Daoy (cell line): ENCODE measurements at regions not wholly inside any gene's neighbourhood (a gene's known extent, or its start where the extent isn't known, plus 50 kb on each side); places are given as distances from the start of the nearest gene placed in this dataset.

ENCODE experiments used
- DNase-seq: peaks from one replicate; pipeline ENCODE4 v3.0.0-alpha.2; 2015; ENCODE audit warnings: low read depth

- DNase-seq: no peak
These were observed 86.8 kb upstream of the STARD13 start for GRCh38 chr13:33372251-33372919.

DNA sequence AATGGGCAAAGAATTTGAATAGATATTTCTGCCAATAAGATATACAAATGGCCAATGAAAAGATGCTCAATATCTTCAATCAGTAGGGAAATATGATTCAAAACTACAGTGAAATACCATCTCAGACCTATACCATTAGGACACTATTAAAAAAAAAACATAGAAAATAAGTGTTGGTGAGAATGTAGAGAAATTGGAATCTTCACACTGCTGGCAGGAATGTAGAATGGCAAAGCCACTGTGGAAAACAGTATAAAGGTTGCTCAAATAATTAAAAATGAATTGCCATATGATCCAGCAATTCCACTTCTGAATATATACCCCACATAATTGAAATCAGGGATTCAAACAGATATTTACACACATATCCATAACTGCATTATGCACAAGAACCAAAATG is 88.1 kb upstream of the STARD13 start:
- DNase-seq: no peak

GRCh38 chr13:33375421-33375820 is 89.9 kb upstream of the STARD13 start:
- peak; percentile 37 for DNase-seq

DNA sequence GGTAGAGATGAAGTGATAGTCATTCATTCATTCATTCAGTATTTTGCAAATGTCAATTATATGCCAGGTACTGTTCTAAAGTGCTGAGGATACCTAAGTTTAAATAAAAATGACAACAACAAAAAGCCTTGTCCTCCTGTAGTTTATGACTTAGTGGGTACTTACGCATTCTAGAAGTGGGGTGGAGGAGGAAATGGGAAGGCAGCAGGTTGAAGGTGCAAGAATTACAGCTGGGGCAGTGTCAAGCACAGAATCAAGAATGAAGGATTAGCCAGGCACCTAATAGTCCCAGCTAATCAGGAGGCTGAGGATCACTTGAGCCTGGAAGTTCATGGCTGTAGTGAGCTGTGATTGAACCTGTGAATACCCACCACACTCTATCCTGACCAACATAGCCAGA is 90.7 kb upstream of the STARD13 start:
- DNase-seq: no peak

- DNase-seq: no peak
These were observed 91.9 kb upstream of the STARD13 start for GRCh38 chr13:33377411-33377810.

GRCh38 chr13:33377825-33378224 is 92.3 kb upstream of the STARD13 start:
- DNase-seq: no peak

DNA sequence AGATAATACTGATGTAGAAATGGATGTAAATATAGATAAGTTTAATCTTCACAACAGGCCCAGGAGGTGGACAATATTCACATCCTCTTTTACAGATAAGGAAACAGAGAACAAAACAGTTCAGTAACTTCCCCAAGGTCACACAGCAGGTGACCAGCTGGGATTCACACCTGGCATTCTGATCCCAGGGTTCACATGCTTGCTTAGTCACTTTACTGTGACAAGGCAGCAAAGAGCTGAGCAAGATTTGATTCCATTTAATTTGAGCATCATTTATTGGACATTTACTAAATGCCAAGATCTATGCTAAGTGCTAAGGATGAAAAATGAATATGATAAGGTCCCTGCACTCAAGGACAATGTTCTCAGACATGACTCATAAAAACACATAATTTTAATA is 94.1 kb upstream of the STARD13 start:
- no peak for DNase-seq

DNA sequence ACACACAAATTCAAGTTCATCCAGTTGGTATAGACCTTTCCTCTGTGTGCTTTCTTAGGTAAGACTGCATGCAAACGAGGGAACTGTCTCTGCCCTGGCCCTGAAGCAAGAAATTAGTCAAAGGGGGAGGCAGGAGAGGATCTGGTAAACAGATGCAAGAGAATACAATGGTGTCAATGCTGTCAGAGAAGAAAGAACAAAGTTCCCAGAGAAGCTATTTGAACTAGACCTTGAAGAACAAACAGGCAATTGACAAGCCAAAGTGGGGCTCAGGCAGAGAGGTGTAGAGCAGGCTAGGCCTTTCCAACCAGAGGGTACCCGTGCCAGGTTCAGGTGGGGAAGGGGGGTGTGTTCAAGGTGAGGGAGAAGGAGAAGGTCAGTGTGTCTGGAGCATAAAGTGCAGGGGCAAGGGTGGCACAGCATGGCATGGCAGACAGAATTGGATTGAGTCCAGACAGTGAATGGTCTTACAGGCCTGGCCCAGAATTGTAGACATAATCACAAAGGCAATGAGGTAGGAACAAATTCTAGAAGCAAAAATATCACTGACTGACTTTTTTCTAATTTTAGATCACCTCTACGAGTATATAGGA is 95.0 kb upstream of the STARD13 start:
- DNase-seq: no peak

DNA sequence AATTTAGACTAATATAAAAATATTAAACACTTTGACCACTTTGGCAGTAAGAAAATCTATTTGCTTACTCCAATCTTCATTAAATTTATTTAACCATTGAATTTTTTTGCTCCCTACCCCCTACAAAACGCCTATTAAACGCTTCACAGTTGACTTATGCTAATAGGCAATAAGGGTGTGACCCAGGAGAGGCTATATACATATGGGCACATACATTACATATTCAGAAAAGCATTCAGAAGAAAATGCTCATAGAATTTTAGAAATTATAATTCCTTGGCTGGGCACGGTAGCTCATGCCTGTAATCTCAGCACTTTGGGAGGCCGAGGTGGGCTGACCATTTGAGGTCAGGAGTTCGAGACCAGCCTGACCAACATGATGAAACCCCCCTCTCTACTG is 95.6 kb upstream of the STARD13 start:
- no peak for DNase-seq

- no peak for DNase-seq
These were observed 96.4 kb upstream of the STARD13 start for GRCh38 chr13:33381906-33382305.

- no peak for DNase-seq
These were observed 98.4 kb upstream of the STARD13 start for GRCh38 chr13:33383724-33384577.

- DNase-seq: peak; percentile 3
These were observed 102.9 kb upstream of the STARD13 start for GRCh38 chr13:33388286-33388998.

GRCh38 chr13:33392794-33393405 is 107.3 kb upstream of the STARD13 start:
- no peak for DNase-seq

DNA sequence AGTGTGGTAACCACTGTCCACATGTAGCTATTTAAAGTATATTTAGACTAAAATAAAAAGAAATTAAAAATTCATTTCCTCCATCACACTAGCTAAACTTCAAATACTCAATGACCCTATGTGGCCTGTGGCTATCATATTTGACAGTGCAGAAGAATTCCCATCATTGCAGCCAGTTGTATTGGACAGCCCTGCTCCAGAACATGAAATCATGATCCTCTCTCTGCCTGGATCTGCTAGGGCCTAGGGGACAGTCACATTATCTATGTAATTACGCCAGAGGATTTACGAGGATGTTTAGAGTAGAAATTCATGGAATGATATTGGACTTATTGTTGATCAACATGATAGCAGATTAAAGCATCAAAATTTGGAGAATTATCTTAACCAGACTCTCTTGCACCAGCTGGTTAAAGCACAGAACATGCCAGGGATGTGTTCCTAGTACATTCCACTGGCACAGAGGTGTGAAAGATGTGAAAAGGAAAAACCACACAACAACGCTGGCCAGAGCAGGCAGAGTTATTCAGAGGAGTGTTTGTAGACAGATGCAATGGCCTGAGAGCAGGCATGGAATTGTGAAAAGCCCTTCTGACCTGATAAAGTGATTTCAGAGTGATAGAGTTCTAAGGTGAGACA is 108.9 kb upstream of the STARD13 start:
- DNase-seq: no peak

GRCh38 chr13:33401238-33401637 is 115.7 kb upstream of the STARD13 start:
- no peak for DNase-seq

GRCh38 chr13:33402975-33403374 is 117.4 kb upstream of the STARD13 start:
- no peak for DNase-seq

GRCh38 chr13:33403807-33404362 is 118.3 kb upstream of the STARD13 start:
- no peak for DNase-seq

DNA sequence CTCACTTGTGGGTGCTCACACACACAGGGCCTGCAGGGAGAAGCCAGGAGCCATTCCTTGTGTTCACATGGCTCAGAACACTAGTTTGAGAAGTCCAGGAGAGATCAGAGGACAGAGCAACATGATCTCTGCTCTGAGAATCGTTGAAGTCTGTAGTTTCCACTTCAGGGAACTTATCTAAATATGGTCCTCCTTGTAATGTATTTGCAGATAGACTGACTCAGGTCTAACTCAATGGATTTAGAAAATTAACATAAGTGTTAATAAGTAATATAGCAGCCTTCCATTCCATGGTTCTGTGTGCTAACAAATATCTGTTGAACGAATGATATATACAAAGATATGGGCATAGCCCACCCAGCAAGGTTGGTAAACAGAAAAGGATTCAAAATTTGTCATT is 119.8 kb upstream of the STARD13 start:
- no peak for DNase-seq

DNA sequence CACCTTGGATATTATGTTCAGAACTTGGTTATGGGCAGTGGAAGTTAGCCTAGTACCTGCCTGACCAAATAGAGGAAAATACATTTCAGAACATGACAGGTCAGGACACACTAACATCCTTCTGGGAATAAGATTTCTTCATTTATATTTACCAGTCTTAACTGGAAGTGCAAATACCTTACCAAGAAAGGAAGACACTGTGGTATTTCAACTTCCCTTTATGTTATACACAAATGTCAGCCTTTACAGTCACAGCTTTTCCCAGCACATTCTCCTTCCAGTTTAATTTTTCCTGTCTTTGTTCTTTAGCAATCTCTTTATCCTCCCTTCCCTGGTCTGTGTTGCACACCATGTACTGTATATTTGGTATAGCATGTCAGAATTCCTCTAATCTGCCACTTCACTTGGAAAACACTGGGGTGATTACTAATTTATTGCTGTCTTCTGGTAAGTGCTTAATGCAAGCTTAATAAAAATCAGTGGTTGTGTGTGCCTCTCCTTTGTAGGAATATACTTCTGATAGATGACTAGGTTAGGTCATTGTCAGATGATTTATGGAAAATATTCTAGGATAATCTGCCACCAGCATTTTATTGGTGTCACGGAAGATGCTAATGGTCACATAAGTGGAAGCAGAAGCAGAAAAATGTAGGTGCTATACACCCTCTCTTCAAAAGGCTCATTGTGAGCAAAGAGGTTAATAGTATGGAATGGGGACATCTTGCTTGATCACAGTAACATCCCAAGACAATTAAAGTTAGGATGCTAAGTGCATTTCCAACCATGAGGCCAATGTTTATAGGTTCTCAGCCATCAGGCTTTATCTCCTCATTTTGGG is 124.3 kb upstream of the STARD13 start:
- no peak for DNase-seq

DNA sequence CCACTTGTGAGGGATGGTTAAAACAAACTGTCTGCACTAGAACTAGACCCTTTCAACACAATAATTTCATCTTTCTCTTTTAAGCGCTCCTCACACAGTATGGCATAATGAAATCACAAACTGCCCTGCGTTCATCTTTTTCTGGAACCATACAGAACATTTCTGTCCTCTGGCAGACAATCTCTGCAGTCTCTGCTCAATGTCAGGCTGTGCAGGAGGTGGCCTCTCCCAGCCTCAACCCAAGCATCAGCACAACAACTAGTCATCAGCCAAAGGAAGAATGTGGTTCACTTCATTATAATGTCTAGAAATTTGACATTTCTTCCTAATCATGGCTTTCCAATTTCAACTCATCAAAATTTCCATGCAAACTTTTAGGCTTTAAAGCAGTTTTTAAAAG is 125.1 kb upstream of the STARD13 start:
- DNase-seq: no peak
